NCI-H345 (cell line): ENCODE measurements at regions not wholly inside any gene's neighbourhood (a gene's known extent, or its start where the extent isn't known, plus 50 kb on each side); places are given as distances from the start of the nearest gene placed in this dataset.

ENCODE experiments used
- DNase-seq: peaks from one replicate; lab custom pipeline; 2025; lab: John Stamatoyannopoulos, UW

- DNase-seq = no peak
Observed at GRCh38 chr11:28738549-28738948, 630.4 kb downstream of the METTL15 start.

- no peak for DNase-seq
Observed at GRCh38 chr11:28736256-28736655, 628.1 kb downstream of the METTL15 start.

- DNase-seq = peak; percentile 10
Observed at GRCh38 chr11:28735511-28735910, 627.3 kb downstream of the METTL15 start.

GRCh38 chr11:28730889-28731288 is 622.7 kb downstream of the METTL15 start:
- DNase-seq = no peak

GRCh38 chr11:28730336-28730735 is 622.1 kb downstream of the METTL15 start:
- no peak for DNase-seq

DNA sequence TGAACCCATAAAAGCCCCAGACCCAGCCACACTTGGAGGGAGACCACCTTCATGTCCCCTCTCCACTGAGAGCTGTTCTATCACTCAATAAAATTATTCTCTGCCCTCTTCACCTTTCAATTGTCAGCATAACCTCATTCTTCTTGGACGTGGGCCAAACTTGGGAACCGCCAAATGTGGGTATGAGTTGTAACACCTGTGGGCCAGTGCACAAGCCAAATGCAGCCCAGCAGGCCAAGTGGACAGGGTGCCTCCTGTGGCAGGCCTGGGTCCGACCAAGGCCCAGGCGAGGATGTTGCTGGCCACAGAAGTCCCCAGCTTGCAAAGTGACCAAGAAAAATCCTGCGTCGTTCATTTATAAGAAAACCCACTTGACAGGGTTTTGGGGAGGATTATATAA is 621.2 kb downstream of the METTL15 start:
- DNase-seq = no peak

DNA sequence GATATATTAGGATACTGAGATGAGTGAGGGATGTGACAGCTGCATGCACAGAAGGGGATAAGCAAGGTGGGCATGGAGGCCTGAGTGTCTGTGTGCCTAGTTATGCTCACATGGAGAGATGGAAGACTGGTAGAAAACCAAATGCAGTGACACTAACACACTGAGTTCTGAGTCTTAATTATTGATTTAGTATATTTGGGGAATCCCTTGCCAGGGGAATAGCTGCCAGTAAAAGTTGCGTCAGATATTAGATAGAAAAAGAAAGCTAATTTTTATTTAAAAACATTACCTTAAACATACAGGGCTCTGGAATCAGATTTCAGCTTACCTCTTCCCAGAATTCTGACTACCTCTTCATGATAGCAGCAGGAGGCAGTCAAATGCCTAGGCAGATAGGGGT is 620.5 kb downstream of the METTL15 start:
- no peak for DNase-seq

DNA sequence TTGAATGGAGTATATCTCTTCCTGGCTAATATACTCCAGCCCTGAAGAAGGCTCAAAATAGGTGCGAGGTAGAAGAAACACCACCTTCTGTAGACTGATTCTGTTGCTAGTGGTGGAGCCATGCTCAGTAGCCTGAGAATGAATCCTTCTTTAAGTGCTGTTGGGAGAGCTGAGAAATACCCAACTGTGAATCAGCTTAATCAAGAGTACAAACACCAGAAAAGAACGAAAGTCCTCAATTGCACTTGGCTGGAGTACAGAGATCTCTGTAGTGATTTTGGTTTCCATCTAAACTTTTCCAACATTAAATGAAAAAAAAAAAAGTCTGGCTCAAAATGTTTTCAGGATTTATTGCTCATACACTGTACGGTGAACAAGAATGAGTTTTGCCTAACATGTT is 619.1 kb downstream of the METTL15 start:
- DNase-seq = no peak

DNA sequence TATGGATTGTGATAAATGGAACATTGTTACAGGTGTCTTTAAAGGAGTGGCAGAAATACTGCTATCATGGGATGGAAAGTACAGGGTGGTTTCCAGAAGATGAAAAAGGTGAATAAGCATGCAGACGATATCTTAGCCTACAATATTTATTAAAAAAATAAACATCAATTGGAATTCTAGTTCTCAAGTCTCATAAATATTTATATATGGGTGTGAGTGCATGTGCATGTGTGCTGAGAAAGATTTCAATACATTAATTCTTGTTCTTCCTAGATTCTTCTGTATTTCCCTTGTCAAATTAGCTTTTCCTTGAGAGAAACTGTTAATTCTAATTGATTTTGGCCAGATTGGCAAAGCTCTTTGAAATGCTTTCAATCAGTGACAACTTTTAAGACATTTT is 618.2 kb downstream of the METTL15 start:
- DNase-seq = no peak

- DNase-seq = no peak
Observed at GRCh38 chr11:28715726-28716125, 607.5 kb downstream of the METTL15 start.

DNA sequence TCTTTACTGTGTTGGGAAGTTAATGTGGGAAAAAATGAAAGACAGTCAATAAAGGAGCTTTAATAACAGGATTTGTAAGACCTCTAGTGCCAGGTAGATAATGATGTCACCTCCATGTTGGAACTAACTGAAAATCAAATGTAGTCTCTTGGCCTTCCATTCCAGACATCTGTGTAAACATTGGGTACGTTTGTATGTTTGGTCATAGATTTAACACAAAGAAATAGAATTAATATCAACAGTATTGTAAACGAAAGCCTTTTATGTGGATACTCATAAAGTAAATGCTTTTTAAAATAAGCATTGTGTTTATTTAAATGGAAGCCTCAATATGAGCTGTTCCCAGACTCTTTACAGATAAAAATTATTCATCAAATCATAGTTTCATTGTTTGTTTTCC is 605.7 kb downstream of the METTL15 start:
- peak; percentile 20 for DNase-seq

DNA sequence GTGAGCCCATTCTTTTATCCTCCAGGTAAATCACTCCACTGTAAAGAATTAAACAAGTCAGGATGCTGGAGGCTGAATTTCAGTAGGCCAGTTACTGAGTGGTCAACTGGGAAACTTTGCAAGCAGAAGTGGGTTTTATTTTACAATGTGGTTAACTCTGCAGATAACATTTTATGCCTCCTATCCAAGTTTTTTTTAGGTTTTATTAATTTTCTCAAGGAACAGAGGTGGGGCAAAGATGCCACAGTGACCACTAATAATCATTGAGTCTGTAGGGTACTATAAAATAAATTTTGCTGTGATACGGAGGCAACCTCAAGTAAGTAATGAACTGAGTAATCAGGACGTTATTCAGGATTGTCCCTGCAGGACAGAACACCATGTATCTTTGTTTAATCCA is 599.9 kb downstream of the METTL15 start:
- no peak for DNase-seq

GRCh38 chr11:28704801-28705200 is 596.6 kb downstream of the METTL15 start:
- DNase-seq = no peak

GRCh38 chr11:28703371-28703770 is 595.2 kb downstream of the METTL15 start:
- DNase-seq = no peak

DNA sequence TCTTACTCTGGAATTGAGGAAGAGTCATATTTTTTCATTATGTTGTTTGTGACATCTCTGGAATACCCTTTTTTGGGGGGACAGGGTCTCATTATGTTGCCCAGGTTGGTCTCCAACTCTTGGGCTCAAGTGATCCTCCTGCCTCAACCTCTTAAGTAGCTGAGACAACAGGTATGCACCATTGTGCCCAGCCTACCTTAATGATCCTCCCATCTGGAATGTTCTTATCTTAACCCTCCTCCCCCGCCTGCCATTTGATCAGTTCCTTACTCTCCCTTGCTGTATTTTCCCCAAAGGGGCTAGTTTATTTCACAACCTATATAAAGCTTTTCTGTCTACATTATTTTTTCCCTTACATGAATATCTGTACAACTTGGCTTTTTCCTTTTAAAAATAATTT is 594.7 kb downstream of the METTL15 start:
- no peak for DNase-seq

GRCh38 chr11:28702450-28702790 is 594.2 kb downstream of the METTL15 start:
- no peak for DNase-seq

DNA sequence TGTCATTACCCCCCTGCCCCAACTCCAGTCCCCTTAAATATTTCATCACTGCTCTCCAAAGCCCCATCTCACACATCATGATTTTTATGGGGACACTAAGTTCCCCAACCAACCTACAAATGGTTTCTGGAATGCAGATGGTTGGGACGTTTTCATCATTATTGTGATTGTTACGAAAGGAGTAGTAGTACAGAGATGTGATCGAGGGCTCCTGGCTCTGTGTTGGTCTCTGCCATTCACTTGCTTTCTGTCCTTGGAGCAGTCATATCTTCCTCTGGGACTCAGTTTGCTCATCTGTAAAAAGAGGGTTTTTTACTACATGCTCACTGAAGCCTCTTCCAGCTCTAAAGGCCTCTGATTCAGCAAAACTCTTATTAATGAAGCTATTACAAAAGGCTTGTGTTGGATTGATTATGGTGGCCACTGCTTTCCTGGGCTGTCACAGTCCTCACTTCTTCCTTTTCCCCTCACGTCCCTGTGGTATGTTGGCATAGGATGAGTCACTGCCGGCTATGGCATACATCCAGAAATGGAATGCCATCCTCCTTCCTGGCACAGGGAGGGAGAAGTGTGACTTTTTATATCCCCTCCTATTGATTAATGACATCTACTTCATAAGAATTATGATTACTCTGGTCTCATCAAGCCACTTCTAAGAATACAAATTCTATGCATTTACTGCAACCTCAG is 593.7 kb downstream of the METTL15 start:
- no peak for DNase-seq

- DNase-seq = no peak
Observed at GRCh38 chr11:28699701-28700100, 591.5 kb downstream of the METTL15 start.

DNA sequence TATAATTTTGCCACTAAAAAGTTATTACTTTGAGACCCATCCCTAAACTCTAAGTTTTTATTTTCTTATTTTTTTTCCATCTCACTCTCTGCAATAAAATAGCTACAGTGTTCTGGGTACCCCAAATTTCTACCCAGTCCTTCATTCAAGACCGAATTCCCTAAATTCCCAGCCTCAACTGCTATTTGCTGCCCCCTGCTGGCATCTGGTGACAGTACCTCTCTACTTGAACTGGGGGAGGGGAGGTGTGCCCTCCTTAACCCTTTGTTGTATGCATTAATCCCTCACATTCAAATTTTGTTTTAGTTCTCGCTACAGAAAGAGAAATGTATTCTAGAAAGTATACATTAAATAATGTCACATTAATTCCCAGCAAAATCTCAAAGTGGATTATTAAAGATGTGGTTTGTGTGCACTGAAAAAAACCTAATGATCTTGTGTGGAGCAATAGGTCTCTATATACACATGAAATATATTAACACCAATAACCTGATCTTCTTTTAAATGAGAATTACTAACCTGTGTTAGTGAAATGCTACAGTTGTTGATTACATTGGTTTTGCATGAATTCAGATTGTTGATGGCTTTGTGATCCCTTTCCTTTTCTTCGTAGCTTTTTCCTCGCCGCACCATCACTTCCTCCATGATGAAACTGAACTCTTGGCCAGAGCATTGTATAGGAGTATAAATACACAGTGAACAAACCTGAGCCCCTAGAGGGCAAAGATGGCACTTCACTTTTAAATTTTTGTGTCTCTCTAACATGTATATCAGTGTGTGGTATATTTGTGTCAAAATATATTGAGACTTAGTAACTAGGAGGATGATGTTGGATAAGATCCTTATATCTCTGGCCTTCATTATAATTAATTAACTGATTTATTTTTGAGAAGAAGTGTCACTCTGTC is 590.0 kb downstream of the METTL15 start:
- DNase-seq = peak; percentile 55

- no peak for DNase-seq
Observed at GRCh38 chr11:28696591-28696990, 588.4 kb downstream of the METTL15 start.

- no peak for DNase-seq
Observed at GRCh38 chr11:28690746-28691145, 582.6 kb downstream of the METTL15 start.

GRCh38 chr11:28684011-28684586 is 575.9 kb downstream of the METTL15 start:
- DNase-seq = no peak

- no peak for DNase-seq
Observed at GRCh38 chr11:28679795-28680468, 571.7 kb downstream of the METTL15 start.
